Peyer's patch (tissue), 4 donors: ENCODE measurements at regions not wholly inside any gene's neighbourhood (a gene's known extent, or its start where the extent isn't known, plus 50 kb on each side); places are given as distances from the start of the nearest gene placed in this dataset.
"Not testable (repeated sequence)": the region's sequence is repeated elsewhere in the genome, so short reads cannot be mapped to it uniquely, and the experiment has no call there.

ENCODE experiments used
- CTCF ChIP-seq, 6 experiments: fragments of 450-650 bp in 4 of 6; fragments of 200-600 bp in 2 of 6; sonication (generic) in 1 of 6; IDR thresholded peaks; one replicate each; pipeline ENCODE4 v1.5.1; 2017 to 2019; ENCODE audit warnings: antibody characterized with exemption in 6 of 6, mild to moderate bottlenecking in 3 of 6, moderate library complexity in 1 of 6
- POLR2A ChIP-seq, 2 donors: fragments of 450-650 bp; IDR thresholded peaks; one replicate each; pipeline ENCODE4 v1.5.1; 2017; ENCODE audit warnings: antibody characterized with exemption in 2 of 2, mild to moderate bottlenecking in 2 of 2, moderate library complexity in 2 of 2

- not testable (repeated sequence) for TF ChIP-seq POLR2A, CTCF (IDR thresholded peaks at IDR 0.05)
Measured at GRCh38 chr15:24108349-24108748, 421.2 kb upstream of the NDN start.
